ENCODE measurements at regions not wholly inside any gene's neighbourhood (a gene's known extent, or its start where the extent isn't known, plus 50 kb on each side); places are given as distances from the start of the nearest gene placed in this dataset.

DNA sequence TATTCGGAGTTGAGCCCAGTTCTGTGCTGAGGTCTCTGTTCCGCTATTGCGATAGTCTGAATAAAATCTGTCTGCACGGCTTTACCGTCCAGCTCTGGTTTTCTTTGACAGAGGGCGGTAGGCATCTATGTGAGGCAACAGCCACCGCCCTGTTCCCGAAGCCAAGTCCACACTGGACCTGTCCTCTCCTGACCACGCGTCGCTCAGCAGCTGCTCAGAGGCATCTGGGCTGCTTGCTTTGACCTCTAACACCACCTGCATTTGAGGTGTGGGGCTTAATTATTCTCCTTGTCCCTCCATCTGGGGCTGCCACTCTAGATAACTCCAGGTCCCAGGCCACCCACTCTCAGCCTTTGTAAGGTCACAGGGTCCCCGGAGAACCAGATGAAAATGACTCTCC is 168.4 kb upstream of the SMIM23 start:
- Histone ChIP-seq H3K36me3 (no peaks in the 10 kb centered on the region), H3K27me3 (no peaks in the 10 kb centered on the region), H3K27ac (no peak overlapping the region), H3K4me1 (ENCODE audit: insufficient read depth) (no peaks in the 10 kb centered on the region), H3K4me3 (no peak overlapping the region), H3K9me3 (peaks cover 0 to 5% of the 10 kb centered on the region in 2 donors)
- no peak for TF ChIP-seq EP300 (IDR thresholded peaks at IDR 0.05)
- no peak for TF ChIP-seq CTCF (IDR thresholded peaks at IDR 0.05)
- TF ChIP-seq POLR2A (IDR thresholded peaks at IDR 0.05): no peak
- WGBS, 3 donors: 84 to 87% (median 86%) methylated on average over 12 of the region's 12 CpGs
- intact Hi-C loops (cut with DNase I): loop anchor here in 1 of 4 donors (10.0 kb wide), 1 partner anchor 202 kb away; the partner anchor contains the start of gene FGF18
- DNase-seq: no peak

DNA sequence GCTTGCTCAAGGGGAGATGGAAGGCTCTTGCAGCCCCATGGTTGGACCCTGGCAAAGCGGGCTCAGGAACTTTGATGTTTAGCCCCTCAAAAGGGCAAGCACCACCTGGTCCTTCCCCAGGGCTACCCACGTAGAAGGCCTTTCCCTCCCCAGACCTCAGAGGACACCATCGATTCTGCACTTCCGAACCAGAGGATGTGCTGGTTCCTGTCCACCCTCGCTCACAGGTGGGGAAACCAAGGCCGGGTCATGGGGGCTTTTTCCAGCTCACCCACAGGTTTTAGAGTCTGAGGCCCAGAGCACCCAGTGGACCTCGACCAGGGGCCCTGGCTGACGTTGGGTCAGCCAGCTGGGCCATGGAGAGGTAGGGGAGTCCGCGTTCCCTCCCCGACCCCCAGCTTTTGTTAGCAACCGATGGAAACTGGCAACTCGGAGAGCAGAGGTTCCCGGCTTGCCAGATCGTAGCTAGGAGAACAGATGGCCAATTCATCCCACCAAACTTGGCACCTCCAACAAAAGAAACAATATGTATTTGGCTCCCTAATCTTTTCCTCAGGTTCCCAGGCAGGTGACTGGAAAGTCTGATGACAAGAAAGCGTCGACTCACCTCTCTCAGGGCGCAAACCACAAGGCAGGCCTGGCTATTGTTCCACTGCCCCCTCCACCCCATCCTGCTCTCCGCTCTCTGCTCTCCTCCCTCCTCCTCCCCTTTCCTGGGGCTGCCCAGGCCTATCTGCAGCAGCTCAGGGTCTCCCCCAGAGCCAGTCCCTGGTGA is 167.6 kb upstream of the SMIM23 start:
- no peak for DNase-seq
- Histone ChIP-seq H3K36me3 (no peaks in the 10 kb centered on the region), H3K9me3 (peaks cover 0 to 5% of the 10 kb centered on the region in 2 donors), H3K4me1 (ENCODE audit: insufficient read depth) (no peaks in the 10 kb centered on the region), H3K27me3 (no peaks in the 10 kb centered on the region), H3K4me3 (no peak overlapping the region), H3K27ac (no peak overlapping the region)
- no peak for TF ChIP-seq CTCF (IDR thresholded peaks at IDR 0.05)
- TF ChIP-seq POLR2A (IDR thresholded peaks at IDR 0.05): no peak
- TF ChIP-seq EP300 (IDR thresholded peaks at IDR 0.05): no peak
- WGBS, 3 donors: 79 to 86% (median 84%) methylated on average over 17 to 19 of the region's 19 CpGs
- intact Hi-C loops (cut with DNase I): loop anchor here in 1 of 4 donors (10.0 kb wide), 1 partner anchor 203 kb away; the partner anchor contains the start of gene FGF18

GRCh38 chr5:171619196-171619595 is 166.4 kb upstream of the SMIM23 start:
- H3K9me3 ChIP-seq: peaks cover 0 to under 1% of the 10 kb centered on the region in 2 donors
- H3K4me1 ChIP-seq (ENCODE audit: insufficient read depth): no peaks in the 10 kb centered on the region
- no peak overlapping the region for H3K4me3 ChIP-seq
- TF ChIP-seq CTCF (IDR thresholded peaks at IDR 0.05) (no peak), EP300 (IDR thresholded peaks at IDR 0.05) (no peak), POLR2A (IDR thresholded peaks at IDR 0.05) (no peak)
- no peaks in the 10 kb centered on the region for H3K36me3 ChIP-seq
- no peak for DNase-seq
- intact Hi-C loops (cut with DNase I): loop anchor here in 1 of 4 donors (10.0 kb wide), 1 partner anchor 204 kb away; the partner anchor contains the start of gene FGF18
- no peak overlapping the region for H3K27ac ChIP-seq
- no peaks in the 10 kb centered on the region for H3K27me3 ChIP-seq
- WGBS, 3 donors: 70 to 81% (median 73%) methylated on average over 7 of the region's 7 CpGs

DNA sequence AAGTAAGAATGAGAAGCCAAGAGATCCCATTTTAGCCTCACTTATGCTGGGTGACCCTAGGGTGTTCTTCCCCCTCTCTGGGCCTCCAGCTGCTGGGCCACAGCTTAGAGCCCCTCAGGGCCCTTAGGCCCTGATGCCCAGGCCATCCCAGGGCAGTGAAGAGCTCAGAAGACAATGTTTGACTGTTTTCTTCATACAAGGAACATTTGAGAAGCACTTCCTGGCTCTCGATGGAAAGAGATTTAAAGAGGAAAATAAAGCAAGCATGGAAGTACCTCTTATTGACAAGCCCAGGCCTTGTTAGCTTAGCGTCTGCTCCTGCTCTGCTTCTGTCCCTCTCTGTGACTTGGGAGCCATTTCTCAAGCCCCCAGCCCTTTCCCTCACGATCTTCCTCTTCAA is 165.9 kb upstream of the SMIM23 start:
- H3K36me3 ChIP-seq: no peaks in the 10 kb centered on the region
- intact Hi-C loops (cut with DNase I): loop anchor here in 1 of 4 donors (10.0 kb wide), 1 partner anchor 205 kb away; the partner anchor contains the start of gene FGF18
- H3K4me1 ChIP-seq (ENCODE audit: insufficient read depth): no peaks in the 10 kb centered on the region
- H3K27me3 ChIP-seq: no peaks in the 10 kb centered on the region
- DNase-seq: no peak
- no peak overlapping the region for H3K4me3 ChIP-seq
- no peaks in the 10 kb centered on the region for H3K9me3 ChIP-seq
- no peak for TF ChIP-seq POLR2A (IDR thresholded peaks at IDR 0.05)
- no peak for TF ChIP-seq EP300 (IDR thresholded peaks at IDR 0.05)
- no peak for TF ChIP-seq CTCF (IDR thresholded peaks at IDR 0.05)
- no peak overlapping the region for H3K27ac ChIP-seq
- 79 to 86% (median 81%) methylated on average over 3 of the region's 3 CpGs for WGBS, 3 donors

All from ovary (tissue), 7 donors.